Smooth muscle cell (in vitro differentiated cells): ENCODE measurements at regions not wholly inside any gene's neighbourhood (a gene's known extent, or its start where the extent isn't known, plus 50 kb on each side); places are given as distances from the start of the nearest gene placed in this dataset.

Experiments used
- DNase-seq: peaks from one replicate; lab custom pipeline; 2025; ENCODE audit not compliant: unreplicated experiment; lab: John Stamatoyannopoulos, UW
- H2AFZ ChIP-seq: fragments of 200-600 bp; sonication (generic); 2 replicates; pipeline ENCODE4 v1.6.0; 2016; ENCODE audit warnings: antibody characterized with exemption, low read depth, mild to moderate bottlenecking
- H3F3A ChIP-seq: fragments of 200-600 bp; sonication (generic); 2 replicates; pipeline ENCODE4 v1.6.0; 2017; ENCODE audit warnings: antibody characterized with exemption, low read depth
- H3K27ac ChIP-seq: fragments of 200-600 bp; sonication (generic); 2 replicates; pipeline ENCODE4 v1.5.1; 2016; ENCODE audit warnings: low read depth, mild to moderate bottlenecking
- H3K27me3 ChIP-seq: fragments of 200-600 bp; sonication (generic); 2 replicates; pipeline ENCODE4 v1.6.1; 2016; ENCODE audit warnings: low read depth, mild to moderate bottlenecking
- H3K36me3 ChIP-seq: fragments of 200-600 bp; sonication (generic); 2 replicates; pipeline ENCODE4 v1.5.1; 2016; ENCODE audit warnings: low read depth
- H3K4me1 ChIP-seq: fragments of 200-600 bp; sonication (generic); 2 replicates; pipeline ENCODE4 v1.5.1; 2016; ENCODE audit warnings: low read depth
- H3K4me2 ChIP-seq: fragments of 200-600 bp; sonication (generic); 2 replicates; pipeline ENCODE4 v1.6.0; 2016; ENCODE audit warnings: mild to moderate bottlenecking
- H3K4me3 ChIP-seq: fragments of 200-600 bp; sonication (generic); 2 replicates; pipeline ENCODE4 v1.5.1; 2016; ENCODE audit warnings: mild to moderate bottlenecking
- H3K79me2 ChIP-seq: fragments of 200-600 bp; sonication (generic); 2 replicates; pipeline ENCODE4 v1.6.0; 2016; ENCODE audit warnings: low read depth, mild to moderate bottlenecking
- H3K9ac ChIP-seq: fragments of 200-600 bp; sonication (generic); 2 replicates; pipeline ENCODE4 v1.6.0; 2016; ENCODE audit warnings: low read depth
- H3K9me3 ChIP-seq: fragments of 200-600 bp; sonication (generic); replicated peaks from 2 replicates; pipeline ENCODE4 v1.5.1; 2016; ENCODE audit warnings: low read depth
- H4K20me1 ChIP-seq: fragments of 200-600 bp; sonication (generic); 2 replicates; pipeline ENCODE4 v1.6.0; 2016; ENCODE audit warnings: low read depth
- WGBS: methylation state at CpG from one replicate; pipeline ENCODE4 v1.1.7; 2016; ENCODE audit warnings: low lambda C conversion rate; 5-methylcytosine and 5-hydroxymethylcytosine counted together
- TF ChIP-seq, protein P1 (sequence below): fragments of 200-600 bp; sonication (generic); IDR thresholded peaks from 2 replicates; pipeline ENCODE4 v1.5.1; 2017; ENCODE audit warnings: borderline replicate concordance, mild to moderate bottlenecking, antibody characterized with exemption; ENCODE audit not compliant: insufficient read depth, poor library complexity, severe bottlenecking

- Histone ChIP-seq H3F3A (no peaks in the 10 kb centered on the region), H3K9ac (no peak overlapping the region), H4K20me1 (no peaks in the 10 kb centered on the region), H3K27me3 (no peaks in the 10 kb centered on the region), H3K4me2 (no peak overlapping the region), H3K4me1 (no peaks in the 10 kb centered on the region), H3K79me2 (no peaks in the 10 kb centered on the region), H3K36me3 (peaks cover 16% of the 10 kb centered on the region), H3K4me3 (no peak overlapping the region), H3K27ac (no peak overlapping the region), H3K9me3 (peaks cover 11% of the 10 kb centered on the region), H2AFZ (no peak overlapping the region)
- 56% methylated on average over 1 of the region's 1 CpG for WGBS
- TF ChIP-seq, protein P1, sequence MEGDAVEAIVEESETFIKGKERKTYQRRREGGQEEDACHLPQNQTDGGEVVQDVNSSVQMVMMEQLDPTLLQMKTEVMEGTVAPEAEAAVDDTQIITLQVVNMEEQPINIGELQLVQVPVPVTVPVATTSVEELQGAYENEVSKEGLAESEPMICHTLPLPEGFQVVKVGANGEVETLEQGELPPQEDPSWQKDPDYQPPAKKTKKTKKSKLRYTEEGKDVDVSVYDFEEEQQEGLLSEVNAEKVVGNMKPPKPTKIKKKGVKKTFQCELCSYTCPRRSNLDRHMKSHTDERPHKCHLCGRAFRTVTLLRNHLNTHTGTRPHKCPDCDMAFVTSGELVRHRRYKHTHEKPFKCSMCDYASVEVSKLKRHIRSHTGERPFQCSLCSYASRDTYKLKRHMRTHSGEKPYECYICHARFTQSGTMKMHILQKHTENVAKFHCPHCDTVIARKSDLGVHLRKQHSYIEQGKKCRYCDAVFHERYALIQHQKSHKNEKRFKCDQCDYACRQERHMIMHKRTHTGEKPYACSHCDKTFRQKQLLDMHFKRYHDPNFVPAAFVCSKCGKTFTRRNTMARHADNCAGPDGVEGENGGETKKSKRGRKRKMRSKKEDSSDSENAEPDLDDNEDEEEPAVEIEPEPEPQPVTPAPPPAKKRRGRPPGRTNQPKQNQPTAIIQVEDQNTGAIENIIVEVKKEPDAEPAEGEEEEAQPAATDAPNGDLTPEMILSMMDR: no peak
- DNase-seq: no peak
Observed at GRCh38 chr5:124154714-124155113, 591.7 kb downstream of the ZNF608 start.

DNA sequence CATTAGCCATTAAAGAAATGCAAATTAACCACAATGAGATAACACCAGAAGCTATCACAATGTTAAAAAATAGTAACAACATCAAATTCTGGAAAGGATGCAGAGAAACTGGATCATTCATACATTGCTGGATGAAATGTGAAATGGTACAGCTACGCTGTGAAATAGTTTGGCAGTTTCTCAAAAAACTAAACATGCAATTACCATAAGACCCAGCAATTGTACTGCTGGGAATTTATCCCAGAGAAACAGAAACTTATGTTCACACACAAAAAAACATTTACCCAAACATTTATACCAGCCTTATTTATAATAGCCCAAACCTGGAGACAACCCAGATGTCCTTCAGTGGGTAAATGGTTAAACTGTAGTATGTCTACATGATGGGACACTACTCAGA lies 592.9 kb downstream of the ZNF608 start:
- Histone ChIP-seq H4K20me1 (no peaks in the 10 kb centered on the region), H3K27me3 (no peaks in the 10 kb centered on the region), H3K36me3 (peaks cover 16% of the 10 kb centered on the region), H3K4me3 (no peak overlapping the region), H3F3A (no peaks in the 10 kb centered on the region), H3K9ac (no peak overlapping the region), H3K9me3 (peaks cover 11% of the 10 kb centered on the region), H3K27ac (no peak overlapping the region), H3K4me2 (no peak overlapping the region), H3K79me2 (no peaks in the 10 kb centered on the region), H2AFZ (no peak overlapping the region), H3K4me1 (no peaks in the 10 kb centered on the region)
- no peak for DNase-seq
- TF ChIP-seq, protein P1: no peak
- 95% methylated on average over 1 of the region's 1 CpG for WGBS

DNA sequence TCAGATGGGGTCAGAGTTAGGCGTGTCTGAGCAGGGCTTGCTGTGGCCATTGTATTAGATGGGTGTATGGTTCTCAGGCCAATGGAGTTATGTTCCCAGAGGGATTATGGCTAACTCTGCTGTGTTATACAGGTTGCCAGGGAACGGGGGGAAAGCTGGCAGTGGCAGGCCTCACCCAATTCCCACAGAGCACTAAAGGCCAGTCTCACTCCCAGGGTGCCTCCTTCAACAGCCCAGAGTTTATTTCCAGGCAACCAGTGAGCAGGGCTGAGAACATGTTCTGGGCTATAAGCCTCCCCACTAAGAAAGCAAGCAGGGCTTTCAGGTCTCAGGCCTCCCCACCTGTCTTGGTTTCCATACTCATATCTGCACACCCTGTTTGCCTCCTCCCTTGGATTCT lies 597.9 kb downstream of the ZNF608 start:
- Histone ChIP-seq H3F3A (no peaks in the 10 kb centered on the region), H3K36me3 (peaks cover 6% of the 10 kb centered on the region), H3K9me3 (no peaks in the 10 kb centered on the region), H3K79me2 (no peaks in the 10 kb centered on the region), H3K4me2 (no peak overlapping the region), H3K27ac (no peak overlapping the region), H3K27me3 (no peaks in the 10 kb centered on the region), H3K9ac (no peak overlapping the region), H3K4me1 (no peaks in the 10 kb centered on the region), H4K20me1 (no peaks in the 10 kb centered on the region), H3K4me3 (no peak overlapping the region), H2AFZ (no peak overlapping the region)
- WGBS: 93% methylated on average over 2 of the region's 2 CpGs
- TF ChIP-seq, protein P1: no peak
- DNase-seq: no peak

GRCh38 chr5:124140060-124140459 lies 606.4 kb downstream of the ZNF608 start:
- TF ChIP-seq, protein P1: no peak
- Histone ChIP-seq H4K20me1 (no peaks in the 10 kb centered on the region), H2AFZ (no peak overlapping the region)

More at GRCh38 chr5:124140060-124140459, 606.4 kb downstream of the ZNF608 start:
- no peak overlapping the region for H3K4me3 ChIP-seq
- no peaks in the 10 kb centered on the region for H3K79me2 ChIP-seq
- H3K27me3 ChIP-seq: no peaks in the 10 kb centered on the region
- H3K27ac ChIP-seq: no peak overlapping the region
- H3K9ac ChIP-seq: no peak overlapping the region
- H3F3A ChIP-seq: no peaks in the 10 kb centered on the region
- peaks cover 6% of the 10 kb centered on the region for H3K36me3 ChIP-seq
- H3K4me1 ChIP-seq: no peaks in the 10 kb centered on the region
- H3K9me3 ChIP-seq: no peaks in the 10 kb centered on the region
- no peak overlapping the region for H3K4me2 ChIP-seq
- DNase-seq: no peak
